ENCODE measurements at regions not wholly inside any gene's neighbourhood (a gene's known extent, or its start where the extent isn't known, plus 50 kb on each side); places are given as distances from the start of the nearest gene placed in this dataset.
"Not testable (repeated sequence)": the region's sequence is repeated elsewhere in the genome, so short reads cannot be mapped to it uniquely, and the experiment has no call there.

GRCh38 chrX:85808217-85808616 is 239.1 kb downstream of the CHM start:
- FAIRE-seq, result no peak
- no peak for DNase-seq (ENCODE audit: low spot score in 2 of 2)

GRCh38 chrX:85772391-85772790 is 275.0 kb downstream of the CHM start:
- FAIRE-seq, result not testable (repeated sequence)

GRCh38 chrX:85765651-85766050 is 281.7 kb downstream of the CHM start:
- DNase-seq (ENCODE audit: low spot score in 2 of 2), result no peak
- FAIRE-seq, result no peak

More at GRCh38 chrX:85772391-85772790, 275.0 kb downstream of the CHM start:
- not testable (repeated sequence) for DNase-seq (ENCODE audit: low spot score in 2 of 2)

GRCh38 chrX:85723025-85723424 is 324.3 kb downstream of the CHM start:
- not testable (repeated sequence) for FAIRE-seq; DNase-seq (ENCODE audit: low spot score in 2 of 2)

GRCh38 chrX:85703233-85703632 is 323.8 kb upstream of the POF1B start:
- DNase-seq (ENCODE audit: low spot score in 2 of 2); FAIRE-seq: not testable (repeated sequence)

- FAIRE-seq, result no peak
- no peak for DNase-seq (ENCODE audit: low spot score in 2 of 2)
Observed at GRCh38 chrX:85698921-85699320, 319.5 kb upstream of the POF1B start.

GRCh38 chrX:85685843-85686242 is 306.4 kb upstream of the POF1B start:
- FAIRE-seq, result no peak
- no peak for DNase-seq (ENCODE audit: low spot score in 2 of 2)

GRCh38 chrX:85666471-85666870 is 287.0 kb upstream of the POF1B start:
- DNase-seq (ENCODE audit: low spot score in 2 of 2), result no peak
- FAIRE-seq, result no peak

GRCh38 chrX:85663970-85664369 is 284.5 kb upstream of the POF1B start:
- FAIRE-seq; DNase-seq (ENCODE audit: low spot score in 2 of 2): not testable (repeated sequence)

GRCh38 chrX:85630901-85631300 is 251.4 kb upstream of the POF1B start:
- DNase-seq (ENCODE audit: low spot score in 2 of 2) (no peak), FAIRE-seq (no peak)

- DNase-seq (ENCODE audit: low spot score in 2 of 2), result no peak
- FAIRE-seq, result no peak
Observed at GRCh38 chrX:85627363-85627762, 247.9 kb upstream of the POF1B start.

GRCh38 chrX:85622635-85623034 is 243.2 kb upstream of the POF1B start:
- no peak for DNase-seq (ENCODE audit: low spot score in 2 of 2)
- no peak for FAIRE-seq

- FAIRE-seq (no peak), DNase-seq (ENCODE audit: low spot score in 2 of 2) (no peak)
Observed at GRCh38 chrX:85620466-85620865, 241.0 kb upstream of the POF1B start.

- no peak for DNase-seq (ENCODE audit: low spot score in 2 of 2)
- FAIRE-seq, result no peak
Observed at GRCh38 chrX:85619962-85620361, 240.5 kb upstream of the POF1B start.

- no peak for FAIRE-seq
- DNase-seq (ENCODE audit: low spot score in 2 of 2), result peak in 1 of 2 donors; percentile 2
Observed at GRCh38 chrX:85611926-85612325, 232.5 kb upstream of the POF1B start.

- FAIRE-seq, result no peak
- DNase-seq (ENCODE audit: low spot score in 2 of 2), result no peak
Observed at GRCh38 chrX:85592980-85593379, 213.5 kb upstream of the POF1B start.

- DNase-seq (ENCODE audit: low spot score in 2 of 2) (no peak), FAIRE-seq (no peak)
Observed at GRCh38 chrX:85591536-85591935, 212.1 kb upstream of the POF1B start.

- DNase-seq (ENCODE audit: low spot score in 2 of 2) (no peak), FAIRE-seq (no peak)
Observed at GRCh38 chrX:85590638-85591037, 211.2 kb upstream of the POF1B start.

- DNase-seq (ENCODE audit: low spot score in 2 of 2) (no peak), FAIRE-seq (no peak)
Observed at GRCh38 chrX:85573801-85574200, 194.3 kb upstream of the POF1B start.

- no peak for FAIRE-seq
- no peak for DNase-seq (ENCODE audit: low spot score in 2 of 2)
Observed at GRCh38 chrX:85570496-85570895, 191.0 kb upstream of the POF1B start.

- FAIRE-seq, result no peak
- no peak for DNase-seq (ENCODE audit: low spot score in 2 of 2)
Observed at GRCh38 chrX:85569686-85570085, 190.2 kb upstream of the POF1B start.

- DNase-seq (ENCODE audit: low spot score in 2 of 2), result no peak
- FAIRE-seq, result no peak
Observed at GRCh38 chrX:85569096-85569495, 189.6 kb upstream of the POF1B start.

GRCh38 chrX:85561231-85561630 is 181.8 kb upstream of the POF1B start:
- DNase-seq (ENCODE audit: low spot score in 2 of 2) (no peak), FAIRE-seq (no peak)

All from frontal cortex (tissue), 3 donors.